ENCODE measurements at regions not wholly inside any gene's neighbourhood (a gene's known extent, or its start where the extent isn't known, plus 50 kb on each side); places are given as distances from the start of the nearest gene placed in this dataset.
"Not testable (repeated sequence)": the region's sequence is repeated elsewhere in the genome, so short reads cannot be mapped to it uniquely, and the experiment has no call there.

DNA sequence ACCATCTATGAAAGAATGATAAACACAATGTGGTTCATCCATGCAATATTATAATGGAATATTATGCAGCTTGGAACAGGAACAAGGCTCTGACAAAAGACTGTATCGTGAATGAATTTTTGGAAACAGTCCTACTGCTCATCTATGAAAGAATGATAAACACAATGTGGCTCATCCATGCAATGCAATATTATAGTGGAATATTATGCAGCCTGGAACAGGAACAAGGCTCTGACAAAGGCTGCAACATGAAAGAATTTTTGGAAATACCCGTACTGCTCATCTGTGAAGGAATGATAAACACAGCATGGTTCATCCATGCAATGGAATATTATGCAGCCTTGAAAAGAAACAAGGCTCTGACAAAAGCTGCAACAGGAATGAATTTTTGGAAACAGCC, 158.8 kb downstream of the CRLF2 start:
- not testable (repeated sequence) for H3K27ac Mint-ChIP-seq; H3K4me1 Mint-ChIP-seq; H3K36me3 Mint-ChIP-seq (ENCODE audit: low read depth); ATAC-seq (replicated peaks); H3K4me3 Mint-ChIP-seq; H3K27me3 Mint-ChIP-seq
- H3K9me3 Mint-ChIP-seq = peaks cover 14% of the 10 kb centered on the region

DNA sequence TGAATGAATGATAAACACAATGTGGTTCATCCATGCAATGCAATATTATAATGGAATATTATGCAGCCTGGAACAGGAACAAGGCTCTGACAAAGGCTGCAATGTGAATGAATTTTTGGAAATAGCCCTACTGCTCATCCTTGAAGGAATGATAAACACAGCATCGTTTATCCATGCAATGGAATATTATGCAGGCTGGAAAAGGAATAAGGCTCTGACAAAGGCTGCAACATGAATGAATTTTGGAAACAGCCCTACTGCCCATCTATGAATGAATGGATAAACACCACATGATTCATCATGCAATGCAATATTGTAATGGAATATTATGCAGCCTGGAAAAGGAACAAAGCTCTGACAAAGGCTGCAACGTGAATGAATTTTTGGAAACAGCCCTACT, 159.4 kb downstream of the CRLF2 start:
- Mint-ChIP-seq H3K27me3 (no peaks in the 10 kb centered on the region), H3K27ac (no peak overlapping the region), H3K4me1 (no peaks in the 10 kb centered on the region), H3K4me3 (no peak overlapping the region), H3K36me3 (ENCODE audit: low read depth) (no peaks in the 10 kb centered on the region), H3K9me3 (peaks cover 14% of the 10 kb centered on the region)
- no peak for ATAC-seq (replicated peaks)

- Mint-ChIP-seq H3K36me3 (ENCODE audit: low read depth) (no peaks in the 10 kb centered on the region), H3K4me3 (no peak overlapping the region), H3K4me1 (no peaks in the 10 kb centered on the region), H3K9me3 (peaks cover 19% of the 10 kb centered on the region), H3K27me3 (no peaks in the 10 kb centered on the region), H3K27ac (no peak overlapping the region)
- no peak for ATAC-seq (replicated peaks)
Measured at GRCh38 chrX:1052021-1052420, 160.4 kb downstream of the CRLF2 start.

- Mint-ChIP-seq H3K36me3 (ENCODE audit: low read depth) (no peaks in the 10 kb centered on the region), H3K4me1 (no peaks in the 10 kb centered on the region), H3K9me3 (peaks cover 19% of the 10 kb centered on the region), H3K4me3 (no peak overlapping the region), H3K27ac (no peak overlapping the region), H3K27me3 (no peaks in the 10 kb centered on the region)
- no peak for ATAC-seq (replicated peaks)
Measured at GRCh38 chrX:1051421-1051820, 161.0 kb downstream of the CRLF2 start.

DNA sequence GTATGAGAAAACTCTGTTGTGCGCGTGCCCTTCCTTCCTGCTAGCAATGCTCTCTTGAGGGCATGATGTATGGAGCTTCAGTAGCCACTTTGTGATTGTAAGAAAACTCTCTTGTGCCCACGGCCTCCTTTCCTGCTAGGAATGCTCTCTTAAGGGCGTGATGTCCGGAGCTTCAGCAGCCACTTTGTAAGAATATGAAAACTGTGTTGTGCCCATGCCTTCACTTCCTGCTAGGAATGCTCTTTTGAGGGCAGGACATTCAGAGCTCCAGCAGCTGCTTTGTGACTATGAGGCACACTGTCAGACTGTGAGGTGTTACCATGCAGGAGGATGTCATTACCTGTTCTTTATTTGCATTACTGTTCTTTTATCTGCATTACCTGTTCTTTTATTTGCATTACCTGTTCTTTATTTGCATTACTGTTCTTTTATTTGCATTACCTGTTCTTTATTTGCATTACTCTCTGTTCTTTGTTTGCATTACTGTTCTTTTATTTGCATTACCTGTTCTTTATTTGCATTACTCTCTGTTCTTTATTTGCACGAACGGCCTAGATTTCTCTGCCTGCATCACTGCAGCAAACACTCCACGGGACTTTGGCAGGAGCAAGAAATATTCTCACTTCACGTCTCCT, 166.7 kb downstream of the CRLF2 start:
- no peak for ATAC-seq (replicated peaks)
- no peak overlapping the region for H3K4me3 Mint-ChIP-seq
- no peaks in the 10 kb centered on the region for H3K4me1 Mint-ChIP-seq
- H3K27ac Mint-ChIP-seq = no peak overlapping the region
- H3K9me3 Mint-ChIP-seq = peaks cover 17% of the 10 kb centered on the region
- H3K27me3 Mint-ChIP-seq = no peaks in the 10 kb centered on the region
- no peaks in the 10 kb centered on the region for H3K36me3 Mint-ChIP-seq (ENCODE audit: low read depth)

DNA sequence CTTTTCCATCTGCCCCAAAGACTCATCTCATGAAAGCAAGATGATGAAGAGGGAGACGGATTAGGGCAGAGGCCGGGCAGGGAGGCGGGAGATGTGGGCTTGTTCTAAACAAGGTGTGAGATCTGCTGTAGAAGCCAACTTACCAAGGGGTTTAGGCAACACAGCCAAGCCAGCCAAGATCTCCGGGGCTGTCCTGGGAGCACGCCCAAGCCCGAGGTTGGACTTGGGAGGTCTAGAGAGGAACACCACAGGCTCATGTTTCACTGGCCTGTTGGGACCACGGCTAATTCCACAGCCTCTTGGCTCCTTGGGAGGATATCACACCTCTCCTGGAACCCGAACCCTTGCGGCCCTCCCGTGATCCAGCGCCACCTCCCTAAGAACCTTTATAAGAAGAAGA, 171.4 kb downstream of the CRLF2 start:
- H3K4me3 Mint-ChIP-seq = no peak overlapping the region
- H3K9me3 Mint-ChIP-seq = peaks cover 7% of the 10 kb centered on the region
- H3K27me3 Mint-ChIP-seq = no peaks in the 10 kb centered on the region
- no peak for ATAC-seq (replicated peaks)
- H3K27ac Mint-ChIP-seq = no peak overlapping the region
- no peaks in the 10 kb centered on the region for H3K36me3 Mint-ChIP-seq (ENCODE audit: low read depth)
- H3K4me1 Mint-ChIP-seq = no peaks in the 10 kb centered on the region

DNA sequence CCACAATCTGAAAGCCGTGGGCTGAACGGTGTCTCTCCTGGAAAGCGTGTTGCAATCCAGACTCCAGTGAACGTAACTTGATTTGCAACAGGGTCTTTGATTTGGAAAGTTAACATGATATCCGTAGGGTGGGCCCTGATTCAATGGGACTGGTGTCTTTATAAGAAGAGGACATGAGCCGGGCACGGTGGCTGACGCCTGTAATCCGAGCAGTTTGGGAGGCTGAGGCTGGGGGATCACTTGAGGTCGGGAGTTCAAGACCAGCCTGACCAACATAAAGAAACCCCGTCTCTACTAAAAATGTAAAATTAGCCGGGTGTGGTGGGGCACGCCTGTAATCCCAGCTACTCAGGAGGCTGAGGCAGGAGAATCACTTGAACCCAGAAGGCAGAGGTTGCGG, 176.5 kb downstream of the CRLF2 start:
- not testable (repeated sequence) for H3K9me3 Mint-ChIP-seq; H3K27me3 Mint-ChIP-seq; H3K36me3 Mint-ChIP-seq (ENCODE audit: low read depth); H3K27ac Mint-ChIP-seq; ATAC-seq (replicated peaks); H3K4me1 Mint-ChIP-seq; H3K4me3 Mint-ChIP-seq

DNA sequence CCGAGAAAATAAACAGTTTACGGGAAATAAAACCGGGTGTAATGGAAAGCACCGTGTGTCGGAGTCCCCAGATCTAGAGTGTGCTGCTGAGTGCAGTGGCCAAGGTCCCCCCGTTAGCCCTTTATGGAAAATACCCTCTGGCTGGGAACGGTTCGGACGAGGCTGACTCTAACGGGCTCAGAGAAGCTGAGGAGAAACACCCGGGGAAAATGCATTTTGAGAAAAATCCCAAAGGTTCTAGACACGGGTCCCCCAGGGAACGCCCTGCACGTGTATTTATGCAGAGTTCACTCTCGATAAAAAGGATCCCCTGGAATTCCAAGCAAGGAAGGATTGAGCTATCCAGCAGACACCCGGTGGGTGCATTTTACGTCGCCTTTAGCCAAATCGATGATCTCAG, 177.2 kb downstream of the CRLF2 start:
- H3K36me3 Mint-ChIP-seq (ENCODE audit: low read depth) = no peaks in the 10 kb centered on the region
- ATAC-seq (replicated peaks) = no peak
- no peaks in the 10 kb centered on the region for H3K4me1 Mint-ChIP-seq
- peaks cover 5% of the 10 kb centered on the region for H3K9me3 Mint-ChIP-seq
- no peak overlapping the region for H3K27ac Mint-ChIP-seq
- H3K4me3 Mint-ChIP-seq = no peak overlapping the region
- no peaks in the 10 kb centered on the region for H3K27me3 Mint-ChIP-seq

DNA sequence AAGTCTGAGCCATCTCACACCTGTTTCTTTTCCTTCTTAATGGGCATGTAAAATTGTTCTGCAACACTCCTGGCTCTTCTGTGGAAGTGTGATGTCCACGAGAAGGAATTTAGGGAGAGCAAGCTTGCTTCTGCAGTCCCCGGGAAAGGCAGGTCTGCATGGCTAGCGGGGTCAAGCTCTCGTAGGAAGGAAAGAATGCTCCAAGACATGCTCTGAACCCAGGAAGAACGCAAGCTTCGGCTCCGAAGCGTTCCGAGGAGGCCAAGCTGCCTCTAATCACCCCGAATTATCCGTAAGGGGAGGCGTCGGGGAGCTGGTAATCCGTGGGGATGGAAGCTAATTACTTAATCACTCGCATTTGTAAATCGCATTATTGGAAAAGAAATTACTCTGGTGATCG, 177.7 kb downstream of the CRLF2 start:
- H3K4me1 Mint-ChIP-seq = no peaks in the 10 kb centered on the region
- H3K9me3 Mint-ChIP-seq = peaks cover 5% of the 10 kb centered on the region
- no peaks in the 10 kb centered on the region for H3K36me3 Mint-ChIP-seq (ENCODE audit: low read depth)
- ATAC-seq (replicated peaks) = no peak
- H3K27ac Mint-ChIP-seq = no peak overlapping the region
- H3K27me3 Mint-ChIP-seq = no peaks in the 10 kb centered on the region
- no peak overlapping the region for H3K4me3 Mint-ChIP-seq

DNA sequence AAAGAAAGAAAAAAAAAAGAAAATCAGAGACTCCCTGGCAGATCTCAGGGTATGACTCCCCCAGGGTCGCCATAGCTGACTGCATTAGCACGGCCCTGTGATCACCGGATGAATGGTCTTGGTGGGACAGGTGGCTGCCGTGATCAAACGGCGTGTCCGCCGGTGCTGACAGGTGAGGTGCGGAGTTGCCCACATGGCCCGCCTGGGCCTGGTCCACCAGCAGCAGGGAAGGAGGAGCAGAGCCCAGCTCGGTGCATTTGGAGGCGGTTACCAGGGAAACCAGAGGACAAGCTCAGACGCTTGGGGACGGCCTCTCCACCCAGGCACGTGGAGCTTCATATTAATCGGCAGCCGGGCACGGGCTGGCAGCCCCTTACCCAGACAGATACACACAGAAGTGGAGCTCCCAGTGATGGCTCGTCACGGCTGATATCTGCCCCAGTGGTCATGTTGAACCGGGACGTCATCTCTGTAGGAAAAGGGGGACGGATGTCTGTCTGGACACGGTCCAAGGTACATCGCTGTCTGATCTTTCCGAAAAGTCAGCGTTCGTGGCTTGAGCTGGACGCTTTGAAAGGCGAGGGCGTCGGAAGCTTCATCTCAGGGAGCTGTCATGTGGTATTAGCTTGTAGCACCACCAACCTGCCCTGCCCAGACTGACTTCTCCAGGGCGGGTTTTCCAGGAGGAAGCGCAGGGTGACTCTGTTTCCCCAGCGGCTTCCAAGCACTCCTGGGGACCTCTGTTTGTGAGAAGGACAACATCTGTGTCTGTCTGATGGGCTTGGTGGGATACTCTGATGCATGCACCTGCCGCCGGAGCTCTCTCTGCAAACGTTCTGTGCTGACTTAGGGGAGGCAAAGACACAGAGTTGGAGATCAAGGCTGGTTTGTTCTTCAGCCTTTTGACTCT, 180.7 kb downstream of the CRLF2 start:
- peaks cover 11% of the 10 kb centered on the region for H3K27me3 Mint-ChIP-seq
- no peak overlapping the region for H3K4me3 Mint-ChIP-seq
- peaks cover 5% of the 10 kb centered on the region for H3K9me3 Mint-ChIP-seq
- ATAC-seq (replicated peaks) = no peak
- peaks cover 12% of the 10 kb centered on the region for H3K4me1 Mint-ChIP-seq
- no peaks in the 10 kb centered on the region for H3K36me3 Mint-ChIP-seq (ENCODE audit: low read depth)
- no peak overlapping the region for H3K27ac Mint-ChIP-seq

- peaks cover 11% of the 10 kb centered on the region for H3K27me3 Mint-ChIP-seq
- H3K9me3 Mint-ChIP-seq = peaks cover 5% of the 10 kb centered on the region
- H3K36me3 Mint-ChIP-seq (ENCODE audit: low read depth) = no peaks in the 10 kb centered on the region
- ATAC-seq (replicated peaks) = no peak
- peaks cover 12% of the 10 kb centered on the region for H3K4me1 Mint-ChIP-seq
- no peak overlapping the region for H3K4me3 Mint-ChIP-seq
- no peak overlapping the region for H3K27ac Mint-ChIP-seq
Measured at GRCh38 chrX:1029494-1029893, 183.0 kb downstream of the CRLF2 start.

DNA sequence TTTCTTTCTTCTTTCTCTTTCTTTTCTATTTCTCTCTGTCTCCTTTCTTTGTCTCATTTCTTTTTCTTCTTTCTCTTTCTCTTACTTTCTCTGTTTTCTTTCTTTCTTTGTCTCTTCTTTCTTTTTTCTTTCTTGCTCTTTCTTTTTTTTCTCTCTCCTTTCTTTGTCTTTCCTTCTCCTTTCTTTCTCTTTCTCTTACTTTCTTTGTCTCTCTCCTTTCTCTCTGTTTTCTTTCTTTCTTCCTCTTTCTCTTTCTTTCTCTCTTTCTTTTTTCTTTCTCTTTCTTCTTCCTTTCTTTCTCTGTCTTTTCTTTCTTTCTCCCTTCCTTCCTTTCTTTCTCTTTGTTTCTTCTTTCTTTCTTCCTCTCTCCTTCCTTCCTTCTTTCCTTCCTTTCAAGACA, 184.8 kb downstream of the CRLF2 start:
- Mint-ChIP-seq H3K4me1 (peaks cover 12% of the 10 kb centered on the region), H3K9me3 (no peaks in the 10 kb centered on the region), H3K36me3 (ENCODE audit: low read depth) (no peaks in the 10 kb centered on the region), H3K4me3 (peak overlapping the region; percentile 61), H3K27ac (peak overlapping the region; percentile 11), H3K27me3 (peaks cover 11% of the 10 kb centered on the region)
- ATAC-seq (replicated peaks) = no peak

GRCh38 chrX:1027133-1027532, 185.3 kb downstream of the CRLF2 start:
- H3K9me3 Mint-ChIP-seq = no peaks in the 10 kb centered on the region
- H3K4me3 Mint-ChIP-seq = peak overlapping the region; percentile 61
- H3K27ac Mint-ChIP-seq = peak overlapping the region; percentile 11
- H3K4me1 Mint-ChIP-seq = peaks cover 12% of the 10 kb centered on the region
- H3K27me3 Mint-ChIP-seq = peaks cover 11% of the 10 kb centered on the region
- no peaks in the 10 kb centered on the region for H3K36me3 Mint-ChIP-seq (ENCODE audit: low read depth)
- ATAC-seq (replicated peaks) = no peak

DNA sequence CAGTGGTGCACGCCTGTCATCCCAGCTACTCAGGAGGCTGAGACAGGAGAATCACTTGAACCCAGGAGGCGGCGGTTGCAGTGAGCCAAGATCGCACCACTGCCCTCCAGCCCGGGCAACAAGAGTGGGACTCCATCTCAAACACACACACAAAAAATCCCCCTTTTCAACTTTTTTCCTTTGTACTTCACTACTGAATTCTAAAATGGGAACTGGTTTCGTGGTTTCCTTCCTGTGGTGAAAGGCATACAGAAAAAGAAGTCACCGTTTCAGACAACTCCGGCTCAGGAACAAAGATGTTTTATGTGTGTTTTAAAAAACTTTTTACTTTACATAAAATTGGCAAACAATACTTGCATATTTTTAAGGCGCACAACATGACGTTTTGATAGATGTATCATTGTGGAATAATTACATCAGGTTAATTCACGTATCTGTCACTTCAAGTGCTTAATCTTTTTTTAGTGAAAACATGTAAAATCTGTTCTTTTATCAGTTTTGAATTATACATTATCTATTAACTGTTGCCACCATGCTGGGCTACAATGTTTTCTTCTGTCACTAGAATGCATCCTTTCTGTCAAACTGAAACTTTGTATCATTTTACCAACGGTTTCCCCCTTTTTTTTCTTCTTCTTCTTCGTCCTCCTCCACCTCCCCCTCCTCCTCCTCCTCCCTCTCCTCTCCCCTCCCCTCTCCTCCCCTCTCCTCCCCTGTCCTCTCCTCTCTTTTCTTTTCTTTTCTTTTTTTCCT, 186.0 kb downstream of the CRLF2 start:
- peak overlapping the region; percentile 61 for H3K4me3 Mint-ChIP-seq
- H3K9me3 Mint-ChIP-seq = no peaks in the 10 kb centered on the region
- ATAC-seq (replicated peaks) = peak; percentile 19
- H3K4me1 Mint-ChIP-seq = peaks cover 12% of the 10 kb centered on the region
- no peaks in the 10 kb centered on the region for H3K36me3 Mint-ChIP-seq (ENCODE audit: low read depth)
- H3K27ac Mint-ChIP-seq = no peak overlapping the region
- peaks cover 11% of the 10 kb centered on the region for H3K27me3 Mint-ChIP-seq

DNA sequence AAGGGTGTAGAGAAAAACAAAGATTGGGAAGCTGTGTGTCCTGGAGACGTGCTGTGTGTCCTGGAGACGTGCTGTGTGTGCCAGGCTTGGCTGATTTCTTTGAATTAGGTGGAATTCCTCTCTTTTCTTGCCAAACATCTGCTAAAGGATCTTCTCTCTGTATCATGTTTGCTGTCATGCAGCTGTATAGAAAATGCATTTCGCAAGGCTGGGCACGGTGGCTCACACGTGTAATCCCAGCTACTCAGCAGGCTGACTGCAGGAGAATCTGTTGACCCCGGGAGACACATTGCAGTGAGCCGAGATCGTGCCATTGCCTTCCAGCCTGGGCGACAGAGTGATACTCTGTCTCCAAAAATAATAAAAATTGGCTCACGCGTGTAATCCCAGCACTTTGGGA, 187.0 kb downstream of the CRLF2 start:
- ATAC-seq (replicated peaks) = no peak
- no peak overlapping the region for H3K4me3 Mint-ChIP-seq
- no peak overlapping the region for H3K27ac Mint-ChIP-seq
- H3K4me1 Mint-ChIP-seq = peaks cover 12% of the 10 kb centered on the region
- H3K36me3 Mint-ChIP-seq (ENCODE audit: low read depth) = no peaks in the 10 kb centered on the region
- H3K27me3 Mint-ChIP-seq = peaks cover 11% of the 10 kb centered on the region
- H3K9me3 Mint-ChIP-seq = no peaks in the 10 kb centered on the region
